DOHH2 (cell line): ENCODE measurements at regions not wholly inside any gene's neighbourhood (a gene's known extent, or its start where the extent isn't known, plus 50 kb on each side); places are given as distances from the start of the nearest gene placed in this dataset.

Experiments used
- H3F3A ChIP-seq: fragments of 200-600 bp; sonication (generic), shearing (Covaris generic); 2 replicates; pipeline ENCODE4 v1.6.0; 2016; ENCODE audit warnings: antibody characterized with exemption, mild to moderate bottlenecking; ENCODE audit not compliant: control insufficient read depth, insufficient read depth
- H3K27ac ChIP-seq: fragments of 200-600 bp; sonication (generic); 2 replicates; pipeline ENCODE4 v1.5.1; 2014; ENCODE audit warnings: low read depth, mild to moderate bottlenecking, low read length, moderate library complexity
- H3K27me3 ChIP-seq: fragments of 200-600 bp; sonication (generic); 2 replicates; pipeline ENCODE4 v1.6.1; 2014; ENCODE audit warnings: mild to moderate bottlenecking, low read length, mixed read lengths; ENCODE audit not compliant: control insufficient read depth
- H3K36me3 ChIP-seq: fragments of 200-600 bp; sonication (generic); 2 replicates; pipeline ENCODE4 v1.6.1; 2014; ENCODE audit warnings: mild to moderate bottlenecking, low read length, moderate library complexity, mixed read lengths; ENCODE audit not compliant: control insufficient read depth
- H3K4me1 ChIP-seq: fragments of 200-600 bp; sonication (generic); 2 replicates; pipeline ENCODE4 v1.6.1; 2014; ENCODE audit warnings: mild to moderate bottlenecking, low read length, mixed read lengths; ENCODE audit not compliant: control insufficient read depth
- H3K4me2 ChIP-seq: fragments of 200-600 bp; sonication (generic); 2 replicates; pipeline ENCODE4 v1.6.0; 2014; ENCODE audit warnings: mild to moderate bottlenecking, low read length, moderate library complexity
- H3K4me3 ChIP-seq: fragments of 200-600 bp; sonication (generic); 2 replicates; pipeline ENCODE4 v1.5.1; 2014; ENCODE audit warnings: mild to moderate bottlenecking, low read length, mixed read lengths
- H3K79me2 ChIP-seq: fragments of 200-600 bp; sonication (generic); 2 replicates; pipeline ENCODE4 v1.6.1; 2014; ENCODE audit warnings: mild to moderate bottlenecking, low read length, mixed read lengths; ENCODE audit not compliant: control insufficient read depth
- H3K9me2 ChIP-seq: fragments of 200-600 bp; sonication (generic); replicated peaks from 2 replicates; pipeline ENCODE4 v1.6.1; 2014; ENCODE audit warnings: mild to moderate bottlenecking, low read length, mixed read lengths; ENCODE audit not compliant: control insufficient read depth
- H3K9me3 ChIP-seq: fragments of 200-600 bp; sonication (generic); 2 replicates; pipeline ENCODE4 v1.6.1; 2014; ENCODE audit warnings: antibody characterized with exemption, low read length, mixed read lengths; ENCODE audit not compliant: control insufficient read depth, insufficient read depth
- H4K20me1 ChIP-seq: fragments of 200-600 bp; sonication (generic); 2 replicates; pipeline ENCODE4 v1.6.0; 2014; ENCODE audit warnings: low read depth, mild to moderate bottlenecking, antibody characterized with exemption, low read length, moderate library complexity; ENCODE audit not compliant: control insufficient read depth, insufficient read depth
- EZH2phosphoT487 ChIP-seq: fragments of 200-600 bp; sonication (generic); IDR thresholded peaks from 2 replicates; pipeline ENCODE4 v1.6.1; 2017; ENCODE audit warnings: borderline replicate concordance, mild to moderate bottlenecking, antibody characterized with exemption, low read length, moderate library complexity, mixed read lengths
- TF ChIP-seq, protein P1 (sequence below): fragments of 200-600 bp; sonication (generic); IDR thresholded peaks from one replicate; pipeline ENCODE4 v1.5.1; 2014; ENCODE audit warnings: antibody characterized with exemption, mild to moderate bottlenecking, low read depth, low read length; ENCODE audit not compliant: poor library complexity, severe bottlenecking

DNA sequence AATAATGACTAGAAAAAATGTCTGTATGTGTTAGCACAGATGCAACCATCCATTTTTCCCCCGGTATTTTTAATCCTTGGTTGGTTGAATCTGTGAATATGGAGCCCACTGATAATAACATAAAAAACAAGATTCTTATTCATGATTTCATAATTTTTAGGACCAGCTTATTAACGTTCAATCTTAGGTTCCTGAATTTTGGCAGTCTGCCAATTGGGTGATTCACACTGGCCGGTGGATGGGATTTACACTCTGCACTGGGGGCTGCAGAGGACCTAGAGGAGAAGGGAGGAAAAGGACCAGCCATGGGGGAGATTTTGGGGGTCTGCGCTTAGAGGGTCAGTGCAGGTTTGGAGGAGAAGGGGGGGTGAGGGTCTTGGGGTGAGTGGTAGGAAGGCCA is 327.9 kb downstream of the ACTR3B start:
- H3K4me1 ChIP-seq, result no peaks in the 10 kb centered on the region
- no peak overlapping the region for H3K4me2 ChIP-seq
- H3K9me2 ChIP-seq, result no peaks in the 10 kb centered on the region
- H3K27ac ChIP-seq, result no peak overlapping the region
- no peak for TF ChIP-seq EZH2phosphoT487
- TF ChIP-seq, protein P1, sequence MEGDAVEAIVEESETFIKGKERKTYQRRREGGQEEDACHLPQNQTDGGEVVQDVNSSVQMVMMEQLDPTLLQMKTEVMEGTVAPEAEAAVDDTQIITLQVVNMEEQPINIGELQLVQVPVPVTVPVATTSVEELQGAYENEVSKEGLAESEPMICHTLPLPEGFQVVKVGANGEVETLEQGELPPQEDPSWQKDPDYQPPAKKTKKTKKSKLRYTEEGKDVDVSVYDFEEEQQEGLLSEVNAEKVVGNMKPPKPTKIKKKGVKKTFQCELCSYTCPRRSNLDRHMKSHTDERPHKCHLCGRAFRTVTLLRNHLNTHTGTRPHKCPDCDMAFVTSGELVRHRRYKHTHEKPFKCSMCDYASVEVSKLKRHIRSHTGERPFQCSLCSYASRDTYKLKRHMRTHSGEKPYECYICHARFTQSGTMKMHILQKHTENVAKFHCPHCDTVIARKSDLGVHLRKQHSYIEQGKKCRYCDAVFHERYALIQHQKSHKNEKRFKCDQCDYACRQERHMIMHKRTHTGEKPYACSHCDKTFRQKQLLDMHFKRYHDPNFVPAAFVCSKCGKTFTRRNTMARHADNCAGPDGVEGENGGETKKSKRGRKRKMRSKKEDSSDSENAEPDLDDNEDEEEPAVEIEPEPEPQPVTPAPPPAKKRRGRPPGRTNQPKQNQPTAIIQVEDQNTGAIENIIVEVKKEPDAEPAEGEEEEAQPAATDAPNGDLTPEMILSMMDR, result no peak
- no peaks in the 10 kb centered on the region for H3K79me2 ChIP-seq
- H3K9me3 ChIP-seq, result no peaks in the 10 kb centered on the region
- H3K36me3 ChIP-seq, result no peaks in the 10 kb centered on the region
- H3K27me3 ChIP-seq, result no peaks in the 10 kb centered on the region
- H3K4me3 ChIP-seq, result no peak overlapping the region
- H4K20me1 ChIP-seq, result no peaks in the 10 kb centered on the region
- H3F3A ChIP-seq, result no peaks in the 10 kb centered on the region

DNA sequence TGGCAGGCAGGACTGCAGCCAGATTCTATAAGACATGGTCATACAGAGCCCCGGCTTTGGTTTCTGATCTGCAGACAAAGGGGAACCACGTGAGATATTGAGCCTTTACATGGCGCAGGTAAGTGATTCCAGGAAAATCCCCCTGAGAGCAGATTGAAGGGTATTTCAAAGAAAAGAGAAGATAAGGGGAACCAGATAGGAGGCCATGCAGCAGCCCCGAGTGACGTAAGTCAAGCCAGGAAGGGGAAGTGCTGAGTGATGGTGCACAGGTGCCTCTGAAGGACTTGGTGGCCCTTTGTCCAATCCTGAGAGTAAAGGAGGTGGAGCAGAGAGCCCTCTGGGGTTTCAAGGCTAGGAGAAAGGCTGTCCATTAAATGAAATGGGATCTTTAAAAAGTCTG is 329.0 kb downstream of the ACTR3B start:
- H3F3A ChIP-seq, result no peaks in the 10 kb centered on the region
- no peaks in the 10 kb centered on the region for H3K27me3 ChIP-seq
- no peak overlapping the region for H3K4me3 ChIP-seq
- no peaks in the 10 kb centered on the region for H3K9me3 ChIP-seq
- TF ChIP-seq EZH2phosphoT487, result no peak
- TF ChIP-seq, protein P1, result no peak
- H3K9me2 ChIP-seq, result no peaks in the 10 kb centered on the region
- H3K4me1 ChIP-seq, result no peaks in the 10 kb centered on the region
- H3K36me3 ChIP-seq, result no peaks in the 10 kb centered on the region
- H3K79me2 ChIP-seq, result no peaks in the 10 kb centered on the region
- H3K4me2 ChIP-seq, result no peak overlapping the region
- H3K27ac ChIP-seq, result no peak overlapping the region
- no peaks in the 10 kb centered on the region for H4K20me1 ChIP-seq

DNA sequence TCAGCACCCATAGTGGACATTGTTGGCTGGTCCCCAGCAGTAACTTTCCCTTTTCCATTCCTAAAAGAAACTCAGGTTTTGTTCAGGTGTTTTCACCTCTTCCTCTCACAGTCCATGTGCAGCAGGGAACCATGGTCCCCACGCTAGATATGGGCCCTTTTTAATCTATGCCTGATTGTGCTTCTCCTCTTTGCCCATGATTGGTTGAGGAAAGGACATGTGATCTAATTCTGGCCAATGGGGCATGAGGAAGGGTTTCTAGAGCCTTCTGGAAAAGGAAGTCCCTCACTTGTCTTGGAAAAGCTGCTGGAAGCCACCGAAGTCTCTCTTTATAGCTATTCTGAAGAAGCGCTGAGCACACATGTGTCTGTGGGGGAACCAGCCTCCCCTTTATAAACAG is 330.7 kb downstream of the ACTR3B start:
- Histone ChIP-seq H3K36me3 (no peaks in the 10 kb centered on the region), H3K4me1 (no peaks in the 10 kb centered on the region), H3K27ac (no peak overlapping the region), H3K9me2 (no peaks in the 10 kb centered on the region), H3K9me3 (no peaks in the 10 kb centered on the region), H4K20me1 (no peaks in the 10 kb centered on the region), H3K4me2 (no peak overlapping the region), H3K4me3 (no peak overlapping the region), H3K79me2 (no peaks in the 10 kb centered on the region), H3F3A (no peaks in the 10 kb centered on the region), H3K27me3 (no peaks in the 10 kb centered on the region)
- TF ChIP-seq EZH2phosphoT487, result no peak
- TF ChIP-seq, protein P1, result no peak

DNA sequence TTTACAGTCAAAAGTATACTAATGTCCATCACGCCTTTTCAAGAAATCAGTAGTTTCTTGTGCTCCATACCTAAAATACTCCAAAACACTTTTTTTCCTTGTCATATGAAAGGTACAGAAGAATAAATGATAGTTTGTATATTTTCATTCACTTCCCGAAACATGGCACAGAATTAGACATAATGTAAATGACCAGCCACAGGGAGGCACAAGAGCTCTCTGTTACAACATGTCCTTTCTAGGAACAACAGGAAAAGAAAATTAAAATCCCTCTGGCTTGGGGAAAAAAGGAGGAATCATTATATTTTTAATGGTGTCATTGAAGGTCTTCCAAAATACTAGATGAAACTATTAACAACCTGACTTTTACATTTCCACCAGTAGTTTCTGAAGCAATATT is 331.2 kb downstream of the ACTR3B start:
- Histone ChIP-seq H3K4me2 (no peak overlapping the region), H3K4me1 (no peaks in the 10 kb centered on the region), H4K20me1 (no peaks in the 10 kb centered on the region), H3K9me3 (no peaks in the 10 kb centered on the region), H3K27me3 (no peaks in the 10 kb centered on the region), H3K4me3 (no peak overlapping the region), H3K79me2 (no peaks in the 10 kb centered on the region), H3F3A (no peaks in the 10 kb centered on the region), H3K27ac (no peak overlapping the region), H3K36me3 (no peaks in the 10 kb centered on the region), H3K9me2 (no peaks in the 10 kb centered on the region)
- TF ChIP-seq, protein P1, result no peak
- TF ChIP-seq EZH2phosphoT487, result no peak
